ENCODE measurements at regions not wholly inside any gene's neighbourhood (a gene's known extent, or its start where the extent isn't known, plus 50 kb on each side); places are given as distances from the start of the nearest gene placed in this dataset.

- no peak overlapping the region for H2AFZ ChIP-seq (ENCODE audit: low read depth, low read length)
- H3K4me1 ChIP-seq (ENCODE audit: low read length) = no peaks in the 10 kb centered on the region
- H3K27ac ChIP-seq (ENCODE audit: low read length) = no peak overlapping the region
- H3K79me2 ChIP-seq (ENCODE audit: low read length) = no peaks in the 10 kb centered on the region
- H3K9me3 ChIP-seq (ENCODE audit: insufficient read depth, low read length) = no peaks in the 10 kb centered on the region
- no peaks in the 10 kb centered on the region for H4K20me1 ChIP-seq (ENCODE audit: insufficient read depth, low read length)
- H3K36me3 ChIP-seq (replicated peaks; ENCODE audit: low read depth, low read length) = no peaks in the 10 kb centered on the region
- no peak overlapping the region for H3K9ac ChIP-seq (ENCODE audit: low read length)
- no peaks in the 10 kb centered on the region for H3K27me3 ChIP-seq (ENCODE audit: low read depth, low read length)
- H3K4me3 ChIP-seq (ENCODE audit: low read length) = no peak overlapping the region
- no peak overlapping the region for H3K4me2 ChIP-seq (ENCODE audit: low read length)
- TF ChIP-seq EZH2phosphoT487 (IDR thresholded peaks at IDR 0.05; ENCODE audit: low read depth) (no peak), CTCF (IDR thresholded peaks at IDR 0.05; ENCODE audit: low read depth, low read length) (no peak)
Observed at GRCh38 chr2:125106710-125107109, 1081.6 kb downstream of the CNTNAP5 start.

- no peaks in the 10 kb centered on the region for H3K79me2 ChIP-seq (ENCODE audit: low read length)
- H3K9ac ChIP-seq (ENCODE audit: low read length) = no peak overlapping the region
- no peaks in the 10 kb centered on the region for H3K4me1 ChIP-seq (ENCODE audit: low read length)
- no peak overlapping the region for H3K4me2 ChIP-seq (ENCODE audit: low read length)
- no peak overlapping the region for H3K27ac ChIP-seq (ENCODE audit: low read length)
- H3K27me3 ChIP-seq (ENCODE audit: low read depth, low read length) = no peaks in the 10 kb centered on the region
- no peak overlapping the region for H3K4me3 ChIP-seq (ENCODE audit: low read length)
- no peaks in the 10 kb centered on the region for H3K36me3 ChIP-seq (replicated peaks; ENCODE audit: low read depth, low read length)
- no peak for TF ChIP-seq CTCF (IDR thresholded peaks at IDR 0.05; ENCODE audit: low read depth, low read length)
- TF ChIP-seq EZH2phosphoT487 (IDR thresholded peaks at IDR 0.05; ENCODE audit: low read depth) = no peak
- no peaks in the 10 kb centered on the region for H4K20me1 ChIP-seq (ENCODE audit: insufficient read depth, low read length)
- H3K9me3 ChIP-seq (ENCODE audit: insufficient read depth, low read length) = no peaks in the 10 kb centered on the region
- H2AFZ ChIP-seq (ENCODE audit: low read depth, low read length) = no peak overlapping the region
Observed at GRCh38 chr2:125107446-125107845, 1082.4 kb downstream of the CNTNAP5 start.

- no peaks in the 10 kb centered on the region for H3K27me3 ChIP-seq (ENCODE audit: low read depth, low read length)
- H3K36me3 ChIP-seq (replicated peaks; ENCODE audit: low read depth, low read length) = no peaks in the 10 kb centered on the region
- H3K9me3 ChIP-seq (ENCODE audit: insufficient read depth, low read length) = no peaks in the 10 kb centered on the region
- no peaks in the 10 kb centered on the region for H4K20me1 ChIP-seq (ENCODE audit: insufficient read depth, low read length)
- no peaks in the 10 kb centered on the region for H3K4me1 ChIP-seq (ENCODE audit: low read length)
- H2AFZ ChIP-seq (ENCODE audit: low read depth, low read length) = no peak overlapping the region
- no peak overlapping the region for H3K9ac ChIP-seq (ENCODE audit: low read length)
- no peak overlapping the region for H3K4me3 ChIP-seq (ENCODE audit: low read length)
- TF ChIP-seq EZH2phosphoT487 (IDR thresholded peaks at IDR 0.05; ENCODE audit: low read depth) (no peak), CTCF (IDR thresholded peaks at IDR 0.05; ENCODE audit: low read depth, low read length) (no peak)
- no peak overlapping the region for H3K4me2 ChIP-seq (ENCODE audit: low read length)
- H3K79me2 ChIP-seq (ENCODE audit: low read length) = no peaks in the 10 kb centered on the region
- H3K27ac ChIP-seq (ENCODE audit: low read length) = no peak overlapping the region
Observed at GRCh38 chr2:125108251-125108650, 1083.2 kb downstream of the CNTNAP5 start.

GRCh38 chr2:125125902-125126301, 1100.8 kb downstream of the CNTNAP5 start:
- Histone ChIP-seq H3K79me2 (ENCODE audit: low read length) (no peaks in the 10 kb centered on the region), H3K36me3 (replicated peaks; ENCODE audit: low read depth, low read length) (no peaks in the 10 kb centered on the region), H3K4me2 (ENCODE audit: low read length) (no peak overlapping the region), H4K20me1 (ENCODE audit: insufficient read depth, low read length) (no peaks in the 10 kb centered on the region), H3K27ac (ENCODE audit: low read length) (no peak overlapping the region), H3K9me3 (ENCODE audit: insufficient read depth, low read length) (no peaks in the 10 kb centered on the region), H3K9ac (ENCODE audit: low read length) (no peak overlapping the region), H3K4me1 (ENCODE audit: low read length) (no peaks in the 10 kb centered on the region), H3K4me3 (ENCODE audit: low read length) (no peak overlapping the region), H2AFZ (ENCODE audit: low read depth, low read length) (no peak overlapping the region), H3K27me3 (ENCODE audit: low read depth, low read length) (no peaks in the 10 kb centered on the region)
- TF ChIP-seq CTCF (IDR thresholded peaks at IDR 0.05; ENCODE audit: low read depth, low read length) = no peak
- no peak for TF ChIP-seq EZH2phosphoT487 (IDR thresholded peaks at IDR 0.05; ENCODE audit: low read depth)
